HG02870 (cell line): ENCODE measurements at regions not wholly inside any gene's neighbourhood (a gene's known extent, or its start where the extent isn't known, plus 50 kb on each side); places are given as distances from the start of the nearest gene placed in this dataset.
"Not testable (repeated sequence)": the region's sequence is repeated elsewhere in the genome, so short reads cannot be mapped to it uniquely, and the experiment has no call there.

Experiments
- ATAC-seq: cut with Tn5 transposase; IDR thresholded peaks from one replicate; pipeline ENCODE4 v1.9.1; 2021; ENCODE audit warnings: mild to moderate bottlenecking, moderate library complexity; ENCODE audit not compliant: unreplicated experiment

GRCh38 chr9:72471096-72471495 is 50.3 kb upstream of the TMC1 start:
- no peak for ATAC-seq

GRCh38 chr9:72467766-72468738 is 53.4 kb upstream of the TMC1 start:
- ATAC-seq: no peak

GRCh38 chr9:72465593-72465984 is 55.8 kb upstream of the TMC1 start:
- no peak for ATAC-seq

GRCh38 chr9:72464857-72465592 is 56.4 kb upstream of the TMC1 start:
- ATAC-seq: peak; percentile 54

GRCh38 chr9:72462340-72462739 is 59.1 kb upstream of the TMC1 start:
- ATAC-seq: no peak

- ATAC-seq: no peak
Observed at GRCh38 chr9:72460342-72461312, 60.8 kb upstream of the TMC1 start.

GRCh38 chr9:72459308-72459707 is 62.1 kb upstream of the TMC1 start:
- no peak for ATAC-seq

- no peak for ATAC-seq
Observed at GRCh38 chr9:72458153-72458552, 63.3 kb upstream of the TMC1 start.

GRCh38 chr9:72457366-72457765 is 64.0 kb upstream of the TMC1 start:
- no peak for ATAC-seq

GRCh38 chr9:72454871-72455491 is 66.4 kb upstream of the TMC1 start:
- ATAC-seq: no peak

- ATAC-seq: no peak
Observed at GRCh38 chr9:72453797-72454196, 67.6 kb upstream of the TMC1 start.

GRCh38 chr9:72446241-72446640 is 75.2 kb upstream of the TMC1 start:
- not testable (repeated sequence) for ATAC-seq

GRCh38 chr9:72445306-72445995 is 76.0 kb upstream of the TMC1 start:
- no peak for ATAC-seq

- ATAC-seq: no peak
Observed at GRCh38 chr9:72444435-72444834, 77.0 kb upstream of the TMC1 start.

GRCh38 chr9:72443855-72444254 is 77.6 kb upstream of the TMC1 start:
- peak; percentile 93 for ATAC-seq

- ATAC-seq: no peak
Observed at GRCh38 chr9:72441848-72442607, 77.0 kb upstream of the ZFAND5 start.

- ATAC-seq: no peak
Observed at GRCh38 chr9:72440992-72441847, 76.2 kb upstream of the ZFAND5 start.

- no peak for ATAC-seq
Observed at GRCh38 chr9:72440378-72440777, 75.4 kb upstream of the ZFAND5 start.
